Cardiac muscle cell (in vitro differentiated cells and primary cell): ENCODE measurements at regions not wholly inside any gene's neighbourhood (a gene's known extent, or its start where the extent isn't known, plus 50 kb on each side); places are given as distances from the start of the nearest gene placed in this dataset.
"Not testable (repeated sequence)": the region's sequence is repeated elsewhere in the genome, so short reads cannot be mapped to it uniquely, and the experiment has no call there.

Experiments used
- DNase-seq, 2 donors: peaks; one replicate each; pipeline versions ENCODE4 v3.0.0 to v3.0.0-alpha.2; 2010 to 2017; ENCODE audit warnings: low read depth in 1 of 2, low spot score in 1 of 2
- H3K27ac ChIP-seq: fragments of 200-600 bp; sonication (generic); 2 replicates; pipeline ENCODE4 v1.5.1; 2016
- H3K27me3 ChIP-seq: fragments of 200-600 bp; sonication (generic); 2 replicates; pipeline ENCODE4 v1.6.0; 2016; ENCODE audit warnings: control low read depth
- H3K36me3 ChIP-seq: fragments of 200-600 bp; sonication (generic); 2 replicates; pipeline ENCODE4 v1.5.1; 2016; ENCODE audit warnings: control low read depth
- H3K4me1 ChIP-seq: fragments of 200-600 bp; sonication (generic); 2 replicates; pipeline ENCODE4 v1.8.1; 2017; ENCODE audit warnings: low read depth, mild to moderate bottlenecking, mixed run types
- H3K4me3 ChIP-seq: fragments of 200-600 bp; sonication (generic); 2 replicates; pipeline ENCODE4 v1.5.1; 2016; ENCODE audit warnings: mild to moderate bottlenecking
- H3K9me3 ChIP-seq: fragments of 200-600 bp; sonication (generic); 2 replicates; pipeline ENCODE4 v1.5.1; 2017; ENCODE audit warnings: low read depth, mild to moderate bottlenecking, control low read depth
- TF ChIP-seq, protein P1 (sequence below): IDR thresholded peaks from 2 replicates; pipeline ENCODE4 v1.5.1; 2012; ENCODE audit warnings: low read depth, mild to moderate bottlenecking, low read length

DNA sequence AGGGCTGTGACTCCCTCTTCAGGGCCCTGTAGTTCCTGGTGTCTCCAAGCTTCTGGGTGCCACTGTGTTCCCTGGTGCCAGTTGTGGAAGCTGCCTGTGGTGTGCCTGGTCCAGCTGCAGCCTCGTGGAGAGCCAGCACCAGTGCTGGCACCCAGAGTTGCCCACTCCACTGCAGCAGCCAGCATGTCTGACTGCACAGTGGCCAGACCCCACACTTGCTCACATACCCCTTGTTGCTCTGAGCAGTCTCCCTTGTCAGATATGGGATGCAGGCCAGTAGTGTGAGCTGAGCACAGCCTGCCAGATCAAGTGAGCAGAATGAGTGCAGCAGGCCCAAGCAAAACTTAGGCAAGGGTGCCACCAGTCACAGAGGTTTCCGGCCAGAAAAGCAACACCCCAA, 108.6 kb downstream of the ZMAT1 start:
- TF ChIP-seq, protein P1, sequence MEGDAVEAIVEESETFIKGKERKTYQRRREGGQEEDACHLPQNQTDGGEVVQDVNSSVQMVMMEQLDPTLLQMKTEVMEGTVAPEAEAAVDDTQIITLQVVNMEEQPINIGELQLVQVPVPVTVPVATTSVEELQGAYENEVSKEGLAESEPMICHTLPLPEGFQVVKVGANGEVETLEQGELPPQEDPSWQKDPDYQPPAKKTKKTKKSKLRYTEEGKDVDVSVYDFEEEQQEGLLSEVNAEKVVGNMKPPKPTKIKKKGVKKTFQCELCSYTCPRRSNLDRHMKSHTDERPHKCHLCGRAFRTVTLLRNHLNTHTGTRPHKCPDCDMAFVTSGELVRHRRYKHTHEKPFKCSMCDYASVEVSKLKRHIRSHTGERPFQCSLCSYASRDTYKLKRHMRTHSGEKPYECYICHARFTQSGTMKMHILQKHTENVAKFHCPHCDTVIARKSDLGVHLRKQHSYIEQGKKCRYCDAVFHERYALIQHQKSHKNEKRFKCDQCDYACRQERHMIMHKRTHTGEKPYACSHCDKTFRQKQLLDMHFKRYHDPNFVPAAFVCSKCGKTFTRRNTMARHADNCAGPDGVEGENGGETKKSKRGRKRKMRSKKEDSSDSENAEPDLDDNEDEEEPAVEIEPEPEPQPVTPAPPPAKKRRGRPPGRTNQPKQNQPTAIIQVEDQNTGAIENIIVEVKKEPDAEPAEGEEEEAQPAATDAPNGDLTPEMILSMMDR: no peak
- Histone ChIP-seq H3K9me3 (no peaks in the 10 kb centered on the region), H3K4me3 (no peak overlapping the region), H3K36me3 (no peaks in the 10 kb centered on the region), H3K4me1 (no peaks in the 10 kb centered on the region), H3K27ac (no peak overlapping the region), H3K27me3 (no peaks in the 10 kb centered on the region)
- no peak for DNase-seq

DNA sequence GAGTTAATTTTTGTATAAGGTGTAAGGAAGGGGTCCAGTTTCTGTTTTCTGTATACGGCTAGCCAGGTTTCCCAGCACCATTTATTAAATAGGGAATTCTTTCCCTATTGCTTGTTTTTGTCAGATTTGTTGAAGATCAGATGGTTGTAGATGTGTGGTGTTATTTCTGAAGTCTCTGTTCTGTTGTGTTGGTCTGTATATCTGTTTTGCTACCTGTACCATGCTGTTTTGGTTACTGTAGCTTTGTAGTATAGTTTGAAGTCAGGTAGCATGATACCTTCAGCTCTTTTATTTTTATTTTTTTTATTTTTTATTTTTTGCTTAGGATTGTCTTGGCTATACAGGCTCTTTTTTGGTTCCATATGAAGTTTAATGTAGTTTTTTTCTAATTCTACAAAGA, 114.1 kb downstream of the ZMAT1 start:
- H3K27ac ChIP-seq, DNase-seq, H3K27me3 ChIP-seq, H3K36me3 ChIP-seq, H3K9me3 ChIP-seq, H3K4me1 ChIP-seq, H3K4me3 ChIP-seq: not testable (repeated sequence)

DNA sequence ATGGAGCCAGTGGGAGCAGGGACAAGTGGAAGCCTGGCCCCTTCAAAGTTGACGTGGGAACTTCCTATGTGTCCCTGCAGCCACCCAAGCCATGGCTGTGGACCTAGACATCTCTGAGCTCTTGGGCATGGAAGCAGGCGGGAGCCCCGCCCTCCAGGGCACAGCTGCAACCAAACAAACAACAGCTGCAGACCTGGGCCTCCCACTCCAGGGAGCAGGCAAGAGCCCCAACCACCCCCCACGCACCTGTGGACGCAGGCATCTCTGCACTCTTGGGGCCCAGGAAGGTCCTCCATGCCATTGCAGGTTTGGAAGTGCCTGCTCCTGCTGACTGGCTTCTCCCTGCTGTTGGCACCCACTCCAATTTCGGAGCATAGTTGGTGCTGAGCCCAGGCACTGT, 118.6 kb downstream of the ZMAT1 start:
- H3K27me3 ChIP-seq: no peaks in the 10 kb centered on the region

DNA sequence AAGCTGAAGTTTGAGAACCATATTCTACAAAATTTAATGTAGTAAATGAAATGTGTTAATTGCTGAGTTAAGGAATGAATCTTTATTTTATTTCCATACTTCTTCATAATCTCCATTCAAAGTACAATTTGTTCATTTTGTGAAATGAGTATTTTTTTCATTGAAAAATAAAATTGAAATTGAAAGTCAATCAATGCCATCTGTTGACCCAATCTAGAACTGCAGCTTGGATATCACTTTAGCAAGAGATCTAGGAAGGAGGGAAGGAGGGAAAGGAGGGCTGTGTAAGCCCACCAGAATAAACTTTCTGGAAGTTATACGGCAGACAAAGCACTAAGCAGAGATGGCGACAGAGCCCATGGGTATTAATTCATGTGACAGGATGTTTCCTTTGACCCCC, 128.4 kb downstream of the ZMAT1 start:
- H3K9me3 ChIP-seq: no peaks in the 10 kb centered on the region
- no peaks in the 10 kb centered on the region for H3K27me3 ChIP-seq
- H3K4me3 ChIP-seq: no peak overlapping the region
- TF ChIP-seq, protein P1: peak; percentile 37
- no peaks in the 10 kb centered on the region for H3K36me3 ChIP-seq
- no peaks in the 10 kb centered on the region for H3K4me1 ChIP-seq
- H3K27ac ChIP-seq: no peak overlapping the region
- peak in 1 of 2 donors; percentile 16 for DNase-seq

More for the DNA sequence above, 118.6 kb downstream of the ZMAT1 start:
- TF ChIP-seq, protein P1: no peak
- no peaks in the 10 kb centered on the region for H3K36me3 ChIP-seq
- H3K9me3 ChIP-seq: no peaks in the 10 kb centered on the region
- no peak for DNase-seq
- H3K4me1 ChIP-seq: no peaks in the 10 kb centered on the region
- H3K27ac ChIP-seq: no peak overlapping the region
- H3K4me3 ChIP-seq: no peak overlapping the region

DNA sequence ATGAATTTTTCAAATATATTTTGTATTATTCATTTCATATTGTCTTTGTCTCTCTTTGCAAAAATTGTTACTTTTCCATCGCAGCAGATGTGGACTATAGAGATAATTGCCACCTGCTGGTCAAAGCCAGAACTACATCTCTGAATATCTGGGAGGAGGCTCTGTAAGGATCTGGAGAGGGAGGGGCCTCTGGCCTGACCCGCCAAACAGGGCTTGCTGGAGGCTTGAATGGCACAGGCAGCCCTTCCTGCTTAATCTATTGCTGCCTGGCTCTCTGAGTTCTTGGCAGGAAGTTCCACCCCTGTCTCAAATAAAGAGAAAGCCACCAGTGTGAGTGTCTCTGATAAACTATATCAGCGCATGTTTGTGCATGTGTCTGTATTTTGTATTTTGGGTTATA, 132.4 kb downstream of the ZMAT1 start:
- peak; percentile 90 for DNase-seq
- Histone ChIP-seq H3K4me3 (no peak overlapping the region), H3K4me1 (no peaks in the 10 kb centered on the region), H3K36me3 (no peaks in the 10 kb centered on the region), H3K27me3 (no peaks in the 10 kb centered on the region), H3K9me3 (no peaks in the 10 kb centered on the region), H3K27ac (no peak overlapping the region)
- TF ChIP-seq, protein P1: peak; percentile 57

DNA sequence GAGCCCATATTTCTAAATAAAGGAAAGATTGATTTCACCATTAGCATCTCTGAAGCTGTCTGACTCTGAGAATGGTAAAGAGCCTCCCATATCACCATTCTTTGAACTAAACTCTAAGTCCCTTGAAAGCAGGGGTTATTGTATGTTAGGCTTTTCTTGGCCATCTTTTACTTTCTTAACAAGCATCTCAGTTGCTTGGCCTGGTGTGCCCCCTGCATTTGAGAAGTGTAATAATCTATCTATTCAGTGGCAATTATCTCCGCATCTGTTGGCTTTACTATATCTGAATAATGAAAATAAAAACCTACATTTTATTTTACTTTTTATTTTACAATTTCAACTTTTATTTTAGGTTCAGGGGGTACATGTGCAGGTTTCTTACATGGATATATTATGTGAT, 128.3 kb upstream of the ARMCX2 start:
- Histone ChIP-seq H3K4me1 (no peaks in the 10 kb centered on the region), H3K4me3 (no peak overlapping the region), H3K27ac (no peak overlapping the region), H3K9me3 (no peaks in the 10 kb centered on the region), H3K27me3 (no peaks in the 10 kb centered on the region), H3K36me3 (no peaks in the 10 kb centered on the region)
- TF ChIP-seq, protein P1: no peak
- DNase-seq: no peak
